ENCODE measurements at regions not wholly inside any gene's neighbourhood (a gene's known extent, or its start where the extent isn't known, plus 50 kb on each side); places are given as distances from the start of the nearest gene placed in this dataset.

GRCh38 chr18:1353025-1353424, 448.4 kb downstream of the ADCYAP1 start (continued):
- TF ChIP-seq RXRA (IDR thresholded peaks at IDR 0.05) (no peak), YY1 (IDR thresholded peaks at IDR 0.05) (no peak), TAF1 (conservative IDR thresholded peaks at IDR 0.05) (no peak), EGR1 (IDR thresholded peaks at IDR 0.05; ENCODE audit: low read depth in 2 of 2) (no peak), ZBTB33 (IDR thresholded peaks at IDR 0.05) (no peak), FOXA2 (IDR thresholded peaks at IDR 0.05) (no peak), RAD21 (IDR thresholded peaks at IDR 0.05) (no peak)

GRCh38 chr18:1357724-1358123, 453.1 kb downstream of the ADCYAP1 start:
- H3K27ac ChIP-seq (ENCODE audit: low read depth in 1 of 2, low read length in 2 of 2), result no peak overlapping the region
- no peak overlapping the region for H3K9ac ChIP-seq (ENCODE audit: low read depth in 1 of 2, low read length in 2 of 2)
- H3K4me3 ChIP-seq (ENCODE audit: low read depth in 1 of 3, low read length in 3 of 3), result no peak overlapping the region
- no peak for DNase-seq (ENCODE audit: low spot score)
- WGBS, result 87% methylated on average over 2 of the region's 2 CpGs
- H3K27me3 ChIP-seq (ENCODE audit: control insufficient read depth in 4 of 4, insufficient read depth in 4 of 4, low read length in 3 of 4), result no peaks in the 10 kb centered on the region
- no peaks in the 10 kb centered on the region for H3K36me3 ChIP-seq (ENCODE audit: control insufficient read depth in 4 of 4, insufficient read depth in 3 of 4, low read depth in 1 of 4, low read length in 3 of 4)
- TF ChIP-seq SP1 (IDR thresholded peaks at IDR 0.05), result no peak
- no peak for TF ChIP-seq GABPA (IDR thresholded peaks at IDR 0.05 in 1 of 2, conservative IDR thresholded peaks at IDR 0.05 in 1 of 2)
- TF ChIP-seq HNF4A (conservative IDR thresholded peaks at IDR 0.05), result no peak
- TF ChIP-seq NR2F2 (IDR thresholded peaks at IDR 0.05), result no peak
- TF ChIP-seq REST (IDR thresholded peaks at IDR 0.05), result no peak
- no peak for TF ChIP-seq CTCF (IDR thresholded peaks at IDR 0.05; ENCODE audit: low read depth, low read length, missing input control)
- TF ChIP-seq FOXA1 (IDR thresholded peaks at IDR 0.05), result no peak
- TF ChIP-seq EGR1 (IDR thresholded peaks at IDR 0.05; ENCODE audit: low read depth in 2 of 2), result no peak
- TF ChIP-seq ATF3 (IDR thresholded peaks at IDR 0.05), result no peak
- no peak for TF ChIP-seq JUND (IDR thresholded peaks at IDR 0.05)
- no peak for TF ChIP-seq YY1 (IDR thresholded peaks at IDR 0.05)
- no peak for TF ChIP-seq FOXA2 (IDR thresholded peaks at IDR 0.05)
- TF ChIP-seq HNF4G (IDR thresholded peaks at IDR 0.05), result no peak
- no peak for TF ChIP-seq TAF1 (conservative IDR thresholded peaks at IDR 0.05)
- TF ChIP-seq ZBTB33 (IDR thresholded peaks at IDR 0.05), result no peak
- no peak for TF ChIP-seq RAD21 (IDR thresholded peaks at IDR 0.05)
- no peak for TF ChIP-seq RXRA (IDR thresholded peaks at IDR 0.05)
- no peaks in the 10 kb centered on the region for H3K4me1 ChIP-seq (ENCODE audit: control insufficient read depth in 4 of 4, insufficient read depth in 4 of 4, low read length in 3 of 4)
- no peaks in the 10 kb centered on the region for H3K9me3 ChIP-seq (ENCODE audit: control insufficient read depth in 4 of 4, low read length in 3 of 4)
